Stimulated activated CD8-positive, alpha-beta memory T cell treated with anti-CD3 and anti-CD28 coated beads, Interleukin-4, amount 100 ng/mL, for 4 hours (primary cell): ENCODE measurements at regions not wholly inside any gene's neighbourhood (a gene's known extent, or its start where the extent isn't known, plus 50 kb on each side); places are given as distances from the start of the nearest gene placed in this dataset.

Experiments
- DNase-seq, 2 donors: peaks; one replicate each; pipeline ENCODE4 v3.0.0-alpha.2; 2020; ENCODE audit warnings: low read depth in 2 of 2, low spot score in 1 of 2

- DNase-seq, result no peak
These were observed 192.1 kb upstream of the KLF14 start for GRCh38 chr7:130926001-130926691.

- no peak for DNase-seq
These were observed 193.1 kb upstream of the KLF14 start for GRCh38 chr7:130927062-130927461.

- no peak for DNase-seq
These were observed 193.6 kb upstream of the KLF14 start for GRCh38 chr7:130927564-130927963.

DNA sequence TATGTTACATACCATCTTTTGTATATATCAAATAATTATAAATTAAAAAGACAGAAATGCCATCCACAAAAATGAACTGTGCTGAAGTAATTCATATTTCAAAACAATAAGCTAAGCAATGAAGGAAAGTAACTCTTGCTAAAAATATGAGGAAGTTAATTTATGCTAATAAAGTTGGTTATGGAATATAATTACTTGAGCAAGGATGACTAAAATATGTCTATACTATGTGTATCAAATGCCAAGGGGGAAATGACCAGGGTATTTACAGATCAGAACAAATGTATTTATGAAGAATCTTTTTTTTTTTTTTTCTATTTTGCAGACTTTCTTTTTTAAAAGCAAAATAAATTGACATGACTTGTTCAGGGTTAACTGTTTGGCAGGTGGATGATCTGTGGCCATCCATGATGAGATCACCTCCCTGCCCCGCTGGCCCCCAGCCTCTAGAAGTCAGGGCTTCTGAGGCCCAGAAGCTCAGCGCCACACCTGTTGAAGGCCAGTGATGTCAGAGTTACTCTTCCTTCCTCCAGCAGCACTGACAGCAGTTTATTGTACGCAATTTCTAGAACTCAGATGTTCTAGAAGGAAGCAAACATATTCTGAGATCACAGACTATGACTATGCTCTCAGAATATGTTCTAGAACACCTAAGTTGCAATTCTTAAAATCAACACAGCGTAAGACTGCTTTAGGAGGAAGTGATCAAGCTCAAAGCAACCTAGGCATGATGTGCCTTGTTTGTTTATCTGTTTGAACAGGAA, 196.1 kb upstream of the KLF14 start:
- DNase-seq, result no peak

DNA sequence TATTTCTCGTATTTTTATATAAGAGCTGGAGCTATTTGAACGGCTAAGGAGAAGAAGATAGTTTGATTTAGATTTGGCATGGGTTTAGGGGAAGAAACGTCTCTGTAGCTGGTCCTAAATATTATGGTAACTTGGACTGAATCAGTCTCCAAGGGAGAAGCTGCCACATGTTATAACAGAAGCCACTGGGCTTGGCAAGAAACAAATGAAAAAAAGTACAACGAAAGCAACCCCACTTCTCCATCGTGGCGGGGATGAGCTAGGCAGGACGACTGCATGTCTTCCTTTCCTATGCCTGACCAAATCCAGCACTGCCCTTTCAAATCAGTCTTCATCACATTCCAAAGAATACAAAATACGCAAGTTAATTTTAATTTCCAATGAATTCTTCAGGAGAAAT, 196.7 kb upstream of the KLF14 start:
- no peak for DNase-seq

DNA sequence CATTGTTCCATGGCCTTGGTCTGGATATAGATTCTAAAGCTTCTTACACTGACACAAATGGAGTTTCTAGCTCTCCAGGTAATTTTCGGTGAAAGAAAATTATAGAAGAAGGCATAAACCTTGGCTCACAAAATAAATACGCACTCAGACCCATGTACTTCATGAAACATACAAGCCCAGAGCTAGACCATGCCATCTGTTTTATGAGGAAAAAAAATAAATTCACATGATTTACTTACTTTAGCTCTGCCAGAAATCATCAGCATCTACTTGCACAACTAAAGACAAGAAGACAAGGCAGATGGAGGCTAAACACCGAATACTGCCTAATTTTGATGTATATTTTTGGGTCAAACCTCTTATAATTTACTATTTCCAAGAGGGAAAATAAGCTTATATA, 197.4 kb upstream of the KLF14 start:
- DNase-seq, result no peak

- DNase-seq, result no peak
These were observed 198.1 kb upstream of the KLF14 start for GRCh38 chr7:130932088-130932487.

DNA sequence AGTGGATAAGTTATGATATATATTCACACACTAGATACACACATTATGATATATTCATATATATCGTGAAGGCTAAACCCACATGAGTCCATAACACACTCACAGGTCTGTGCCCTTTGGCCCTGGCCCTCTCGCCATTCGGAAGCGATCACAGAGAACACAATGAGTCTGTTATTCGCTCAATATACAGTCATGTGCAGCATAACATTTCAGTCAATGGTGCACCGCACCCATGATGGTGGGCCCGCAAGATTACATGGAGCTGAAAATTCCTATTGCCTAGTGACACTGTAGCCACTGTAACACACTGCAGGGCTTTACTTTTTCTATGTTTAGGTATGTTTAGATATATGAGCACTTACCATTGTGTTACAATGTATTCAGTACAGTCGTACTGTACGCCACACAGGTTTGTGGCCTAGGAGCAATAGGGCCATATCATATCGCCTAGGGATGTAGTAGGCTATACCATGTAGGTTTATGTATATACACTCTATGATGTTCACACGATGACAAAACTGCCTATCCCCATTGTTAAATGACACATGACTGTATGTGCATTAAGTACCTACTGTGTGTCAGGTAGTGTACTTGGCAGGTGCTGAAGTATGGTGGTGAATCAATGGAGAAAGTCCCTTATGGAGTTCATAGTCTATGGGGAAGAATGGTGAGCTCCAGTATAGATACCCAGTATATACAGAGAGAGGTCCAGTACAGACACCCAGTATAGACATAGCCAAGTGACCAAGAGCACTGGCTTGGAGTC, 198.8 kb upstream of the KLF14 start:
- DNase-seq, result no peak

GRCh38 chr7:130933919-130934318, 199.9 kb upstream of the KLF14 start:
- DNase-seq, result no peak

- no peak for DNase-seq
These were observed 201.7 kb upstream of the KLF14 start for GRCh38 chr7:130935564-130936157.

DNA sequence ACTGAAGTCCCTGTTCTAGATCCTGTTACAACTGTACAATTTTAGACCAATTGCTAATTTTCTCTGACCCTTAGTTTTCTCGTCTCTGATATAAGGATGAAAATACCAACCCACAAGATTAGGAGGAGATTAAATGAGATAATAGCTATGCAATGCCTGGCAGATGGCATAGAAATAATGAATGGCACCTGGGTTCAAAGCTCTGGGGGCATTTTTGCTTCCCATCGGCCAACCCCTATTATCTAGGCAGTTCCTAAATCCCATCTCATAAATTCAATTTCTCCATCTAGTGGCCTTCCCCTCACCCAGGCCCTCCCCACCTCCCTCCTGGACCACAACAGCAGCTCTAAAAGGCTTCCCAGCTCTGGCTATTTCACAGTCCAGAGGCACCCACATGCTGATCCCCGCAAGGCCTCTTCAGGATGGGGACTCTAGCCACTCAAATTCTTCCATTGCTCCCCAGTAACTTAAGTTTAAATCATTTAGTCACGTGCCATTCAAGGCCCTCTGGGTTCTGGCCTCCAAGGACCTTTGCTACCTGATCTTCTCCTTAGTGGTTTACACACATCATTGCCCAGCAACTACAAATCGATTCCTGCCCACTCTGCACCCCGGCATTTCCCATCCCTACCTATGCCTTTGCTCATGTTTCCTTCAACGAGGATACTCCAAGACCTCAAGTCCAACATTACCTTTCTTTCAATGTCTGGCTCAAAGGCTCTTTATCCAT, 202.4 kb upstream of the KLF14 start:
- DNase-seq, result no peak

DNA sequence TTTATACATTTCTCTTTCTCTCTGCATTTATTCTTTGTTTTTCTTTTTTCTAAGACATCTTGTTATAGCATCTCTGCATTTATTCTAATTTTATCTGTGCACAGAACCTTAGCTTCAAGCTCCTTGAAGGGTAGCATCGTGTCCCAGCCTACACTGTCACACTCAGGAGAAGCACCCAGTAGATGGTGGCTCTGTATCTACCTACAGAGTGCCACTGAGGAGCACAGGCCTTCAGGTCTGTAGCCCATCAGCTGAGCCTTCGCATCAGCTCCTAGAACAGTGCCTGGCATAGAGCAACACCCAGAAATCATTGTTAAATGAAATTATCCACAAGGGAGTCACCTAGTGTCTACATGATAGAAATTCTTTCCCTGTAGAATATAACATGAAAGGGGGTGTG, 203.0 kb upstream of the KLF14 start:
- no peak for DNase-seq

- no peak for DNase-seq
These were observed 203.8 kb upstream of the KLF14 start for GRCh38 chr7:130937830-130938229.

DNA sequence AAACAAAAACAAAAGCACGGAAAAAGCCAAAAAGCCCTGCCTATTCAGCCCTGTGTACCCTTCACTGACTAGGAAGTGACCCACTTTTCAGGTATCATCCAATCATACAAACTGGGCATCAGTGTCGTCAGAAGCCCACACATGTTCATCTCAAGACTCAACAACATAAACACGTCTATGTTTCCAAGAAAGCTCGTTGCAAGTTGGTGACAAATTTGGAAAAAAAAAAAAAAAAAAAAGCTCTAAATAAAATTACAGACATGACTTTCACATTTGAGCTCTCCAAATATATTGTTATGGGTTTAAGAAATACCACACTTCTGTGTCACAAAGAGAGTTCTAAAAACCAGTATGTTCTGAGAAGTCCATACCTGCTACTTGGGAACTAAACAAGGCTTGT, 204.7 kb upstream of the KLF14 start:
- no peak for DNase-seq

DNA sequence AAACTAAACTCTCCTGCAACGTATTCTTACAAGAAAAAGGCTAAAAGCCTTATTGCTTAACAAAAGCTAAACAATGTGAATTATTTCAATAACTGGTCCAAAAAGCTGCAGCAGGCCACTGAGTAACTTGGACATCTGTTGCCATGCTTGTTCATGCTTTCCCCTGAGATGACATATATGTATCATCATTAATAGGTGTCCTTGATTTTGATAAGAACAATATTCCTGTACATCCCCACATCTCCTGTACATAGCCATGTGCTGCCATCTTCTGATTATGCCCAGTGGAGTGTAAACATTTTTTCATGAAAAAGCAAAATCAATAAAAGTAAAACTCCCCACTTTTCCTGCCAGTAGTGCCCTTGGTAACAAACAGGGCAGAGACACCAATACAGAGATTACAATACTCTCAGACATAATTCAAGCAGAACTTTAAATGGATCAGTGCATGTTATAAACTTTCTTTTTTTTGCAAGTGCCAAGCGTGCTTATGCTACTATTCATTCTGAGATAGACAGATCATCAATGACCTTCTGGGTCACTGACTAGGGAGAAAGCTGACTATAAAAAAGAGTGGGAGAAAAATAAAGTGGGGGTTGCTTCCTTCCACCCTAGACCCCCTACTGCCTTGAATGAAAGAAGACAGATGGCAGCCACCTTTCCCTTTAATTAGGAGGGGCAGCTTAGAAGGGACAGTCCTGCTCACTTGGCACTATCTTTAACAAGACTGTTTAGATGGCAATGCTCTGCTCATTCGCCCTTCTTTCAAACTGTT, 205.5 kb upstream of the KLF14 start:
- no peak for DNase-seq

GRCh38 chr7:130940326-130940725, 206.3 kb upstream of the KLF14 start:
- DNase-seq, result no peak

GRCh38 chr7:130940907-130941306, 206.9 kb upstream of the KLF14 start:
- no peak for DNase-seq

- DNase-seq, result no peak
These were observed 207.6 kb upstream of the KLF14 start for GRCh38 chr7:130941322-130942210.
